PC-9 (cell line): ENCODE measurements at regions not wholly inside any gene's neighbourhood (a gene's known extent, or its start where the extent isn't known, plus 50 kb on each side); places are given as distances from the start of the nearest gene placed in this dataset.

ENCODE experiments used
- BruUV-seq: library from RNA; stranded (reverse); fragments of 400-500 nt; replicated peaks from 2 replicates; lab custom pipeline; 2021; lab: Mats Ljungman, UMichigan
- CTCF ChIA-PET: fragments of 300-600 bp; sonication (Branson Sonifier 250); formaldehyde crosslinking; loops from one replicate; lab custom pipeline; 2022; ENCODE audit warnings: antibody characterized with exemption; lab: Charles Lee
- POLR2A ChIA-PET: fragments of 300-600 bp; sonication (Branson Sonifier 250); formaldehyde crosslinking; loops from one replicate; lab custom pipeline; 2022; ENCODE audit warnings: antibody characterized with exemption; ENCODE audit not compliant: unreplicated experiment; lab: Charles Lee
- DNase-seq, 2 experiments: peaks; one replicate each; pipeline versions ENCODE4 v3.0.0 to v3.0.0-alpha.2; 2015 to 2022; ENCODE audit warnings: mixed read lengths in 1 of 2
- H2AFZ ChIP-seq: fragments of 200-600 bp; sonication (generic); 2 replicates; pipeline ENCODE4 v1.8.1; 2017; ENCODE audit warnings: antibody characterized with exemption
- H3F3A ChIP-seq: fragments of 200-600 bp; sonication (generic); 2 replicates; pipeline ENCODE4 v1.8.1; 2017; ENCODE audit warnings: antibody characterized with exemption, mild to moderate bottlenecking, low read depth; ENCODE audit not compliant: insufficient read depth
- H3K27ac ChIP-seq: fragments of 200-600 bp; sonication (generic); 2 replicates; pipeline ENCODE4 v1.6.1; 2016; ENCODE audit warnings: mixed run types
- H3K27me3 ChIP-seq: fragments of 200-600 bp; sonication (generic); 2 replicates; pipeline ENCODE4 v1.6.1; 2016; ENCODE audit warnings: low read depth, mixed run types; ENCODE audit not compliant: insufficient read depth
- H3K36me3 ChIP-seq: fragments of 200-600 bp; sonication (generic); 2 replicates; pipeline ENCODE4 v1.6.1; 2016; ENCODE audit warnings: low read depth, mixed run types
- H3K4me1 ChIP-seq: fragments of 200-600 bp; sonication (generic); replicated peaks from 2 replicates; pipeline ENCODE4 v1.6.1; 2016; ENCODE audit warnings: mixed run types; ENCODE audit not compliant: insufficient read depth
- H3K4me2 ChIP-seq: fragments of 200-600 bp; sonication (generic); 2 replicates; pipeline ENCODE4 v1.6.1; 2017; ENCODE audit warnings: mixed run types
- H3K4me3 ChIP-seq: fragments of 200-600 bp; sonication (generic); 2 replicates; pipeline ENCODE4 v1.6.1; 2016; ENCODE audit warnings: mixed run types
- H3K79me2 ChIP-seq: fragments of 200-600 bp; sonication (generic); 2 replicates; pipeline ENCODE4 v1.6.1; 2017; ENCODE audit warnings: low read depth, mixed run types
- H3K9me2 ChIP-seq: fragments of 200-600 bp; sonication (generic); 2 replicates; pipeline ENCODE4 v1.8.1; 2017; ENCODE audit warnings: mild to moderate bottlenecking; ENCODE audit not compliant: insufficient read depth
- H3K9me3 ChIP-seq: fragments of 200-600 bp; sonication (generic); 2 replicates; pipeline ENCODE4 v1.8.1; 2016; ENCODE audit warnings: low read depth; ENCODE audit not compliant: insufficient read depth
- H4K20me1 ChIP-seq: fragments of 200-600 bp; sonication (generic); 2 replicates; pipeline ENCODE4 v1.8.1; 2017; ENCODE audit not compliant: insufficient read depth
- CTCF ChIP-seq: fragments of 200-600 bp; sonication (generic); conservative IDR thresholded peaks from 2 replicates; pipeline ENCODE4 v1.6.1; 2017; ENCODE audit warnings: mixed run types, antibody characterized with exemption, mild to moderate bottlenecking, moderate library complexity
- EZH2 ChIP-seq: fragments of 200-600 bp; sonication (generic); IDR thresholded peaks from 2 replicates; pipeline ENCODE4 v1.8.0; 2017; ENCODE audit warnings: antibody characterized with exemption, low read depth
- intact Hi-C: fragments of 100-400 bp; cut with micrococcal nuclease; formaldehyde crosslinking; loops from one replicate; pipeline ENCODE4 v1.10.0; 2022; ENCODE audit not compliant: unreplicated experiment

- CTCF ChIA-PET, result no interaction called here
- Histone ChIP-seq H2AFZ (no peak overlapping the region), H3K36me3 (no peaks in the 10 kb centered on the region), H4K20me1 (no peaks in the 10 kb centered on the region), H3K27me3 (no peaks in the 10 kb centered on the region), H3K4me3 (no peak overlapping the region), H3K4me2 (no peak overlapping the region), H3K27ac (no peak overlapping the region), H3K9me2 (no peaks in the 10 kb centered on the region), H3K4me1 (no peaks in the 10 kb centered on the region), H3K9me3 (no peaks in the 10 kb centered on the region), H3F3A (no peaks in the 10 kb centered on the region), H3K79me2 (no peaks in the 10 kb centered on the region)
- POLR2A ChIA-PET, result no interaction called here
- BruUV-seq, result no TSS peak
- no peak for DNase-seq
- TF ChIP-seq CTCF, result no peak
- TF ChIP-seq EZH2, result no peak
- intact Hi-C loops, result no loop called here
These were observed 1465.7 kb upstream of the DIAPH2 start for GRCh38 chrX:95218976-95219375.

- H2AFZ ChIP-seq, result no peak overlapping the region
- no peak overlapping the region for H3K4me3 ChIP-seq
- H3K4me1 ChIP-seq, result no peaks in the 10 kb centered on the region
- H3K79me2 ChIP-seq, result no peaks in the 10 kb centered on the region
- no peaks in the 10 kb centered on the region for H3K9me3 ChIP-seq
- no peaks in the 10 kb centered on the region for H3K36me3 ChIP-seq
- H3K27ac ChIP-seq, result no peak overlapping the region
- intact Hi-C loops, result no loop called here
- H3K27me3 ChIP-seq, result no peaks in the 10 kb centered on the region
- no peak overlapping the region for H3K4me2 ChIP-seq
- no peak for TF ChIP-seq EZH2
- CTCF ChIA-PET, result no interaction called here
- no peak for DNase-seq
- H3K9me2 ChIP-seq, result no peaks in the 10 kb centered on the region
- no TSS peak for BruUV-seq
- H4K20me1 ChIP-seq, result no peaks in the 10 kb centered on the region
- H3F3A ChIP-seq, result no peaks in the 10 kb centered on the region
- POLR2A ChIA-PET, result no interaction called here
These were observed 1436.3 kb upstream of the DIAPH2 start for GRCh38 chrX:95248386-95248785.

GRCh38 chrX:95290455-95290854 lies 1394.2 kb upstream of the DIAPH2 start:
- TF ChIP-seq EZH2, result no peak
- no peak for TF ChIP-seq CTCF
- Histone ChIP-seq H3K27ac (no peak overlapping the region), H3K9me3 (no peaks in the 10 kb centered on the region), H3K4me2 (no peak overlapping the region), H3K4me3 (no peak overlapping the region), H3K9me2 (no peaks in the 10 kb centered on the region), H3F3A (no peaks in the 10 kb centered on the region), H3K27me3 (no peaks in the 10 kb centered on the region), H3K36me3 (no peaks in the 10 kb centered on the region), H4K20me1 (no peaks in the 10 kb centered on the region), H3K4me1 (no peaks in the 10 kb centered on the region), H2AFZ (no peak overlapping the region), H3K79me2 (no peaks in the 10 kb centered on the region)
- BruUV-seq, result no TSS peak
- no peak for DNase-seq
- CTCF ChIA-PET, result no interaction called here
- intact Hi-C loops, result no loop called here
- POLR2A ChIA-PET, result no interaction called here

GRCh38 chrX:95291561-95291960 lies 1393.1 kb upstream of the DIAPH2 start:
- H3K9me2 ChIP-seq, result no peaks in the 10 kb centered on the region
- no peak for TF ChIP-seq CTCF
- no peak for TF ChIP-seq EZH2
- CTCF ChIA-PET, result no interaction called here
- no peaks in the 10 kb centered on the region for H3K9me3 ChIP-seq
- BruUV-seq, result no TSS peak
- intact Hi-C loops, result no loop called here
- H3K4me2 ChIP-seq, result no peak overlapping the region
- H3K27me3 ChIP-seq, result no peaks in the 10 kb centered on the region
- H4K20me1 ChIP-seq, result no peaks in the 10 kb centered on the region
- DNase-seq, result no peak
- no peaks in the 10 kb centered on the region for H3K36me3 ChIP-seq
- POLR2A ChIA-PET, result no interaction called here
- H3K4me3 ChIP-seq, result no peak overlapping the region
- H2AFZ ChIP-seq, result no peak overlapping the region
- no peaks in the 10 kb centered on the region for H3F3A ChIP-seq
- H3K79me2 ChIP-seq, result no peaks in the 10 kb centered on the region
- H3K27ac ChIP-seq, result no peak overlapping the region
- no peaks in the 10 kb centered on the region for H3K4me1 ChIP-seq
